Liver (tissue), 8 donors: ENCODE measurements at regions not wholly inside any gene's neighbourhood (a gene's known extent, or its start where the extent isn't known, plus 50 kb on each side); places are given as distances from the start of the nearest gene placed in this dataset.

Source experiments
- DNase-seq: peaks from one replicate; pipeline ENCODE4 v3.0.0-alpha.2; 2017; ENCODE audit warnings: low spot score
- H3K27ac ChIP-seq, 2 donors: one replicate each; pipeline ENCODE4 v1.7.0; 2013; ENCODE audit warnings: inconsistent platforms in 2 of 2, low read length in 2 of 2, control low read depth in 1 of 2, low read depth in 1 of 2, mild to moderate bottlenecking in 1 of 2
- H3K27me3 ChIP-seq, 4 donors: one replicate each; pipeline versions ENCODE4 v1.6.1 to v1.7.0; 2013; ENCODE audit warnings: low read length in 3 of 4, inconsistent platforms in 1 of 4, mild to moderate bottlenecking in 1 of 4, moderate library complexity in 1 of 4; ENCODE audit not compliant: control insufficient read depth in 4 of 4, insufficient read depth in 4 of 4
- H3K36me3 ChIP-seq, 4 donors: one replicate each; pipeline versions ENCODE4 v1.6.1 to v1.7.0; 2013; ENCODE audit warnings: low read length in 3 of 4, mild to moderate bottlenecking in 3 of 4, low read depth in 1 of 4, moderate library complexity in 1 of 4; ENCODE audit not compliant: control insufficient read depth in 4 of 4, insufficient read depth in 3 of 4
- H3K4me1 ChIP-seq, 4 donors: one replicate each; pipeline versions ENCODE4 v1.6.1 to v1.7.0; 2013; ENCODE audit warnings: low read length in 3 of 4, mild to moderate bottlenecking in 3 of 4, moderate library complexity in 1 of 4; ENCODE audit not compliant: control insufficient read depth in 4 of 4, insufficient read depth in 4 of 4
- H3K4me3 ChIP-seq, 3 donors: one replicate each; pipeline versions ENCODE4 v1.6.1 to v1.7.0; 2013; ENCODE audit warnings: low read length in 3 of 3, control low read depth in 1 of 3, low read depth in 1 of 3, mild to moderate bottlenecking in 1 of 3
- H3K9ac ChIP-seq, 2 donors: one replicate each; pipeline ENCODE4 v1.7.0; 2013; ENCODE audit warnings: low read length in 2 of 2, mild to moderate bottlenecking in 2 of 2, moderate library complexity in 2 of 2, control low read depth in 1 of 2, low read depth in 1 of 2
- H3K9me3 ChIP-seq, 4 donors: one replicate each; pipeline versions ENCODE4 v1.6.1 to v1.7.0; 2013; ENCODE audit warnings: low read length in 3 of 4; ENCODE audit not compliant: control insufficient read depth in 4 of 4
- ATF3 ChIP-seq: IDR thresholded peaks from 2 replicates; pipeline ENCODE4 v1.6.1; 2016; ENCODE audit warnings: antibody characterized with exemption
- CTCF ChIP-seq: fragments of 150-350 bp; IDR thresholded peaks from 2 replicates; pipeline ENCODE4 v1.5.1; 2017; ENCODE audit warnings: improper control_type of control experiment, low read depth, low read length; ENCODE audit not compliant: missing input control
- EGR1 ChIP-seq, 2 donors: IDR thresholded peaks; 2 replicates each; pipeline ENCODE4 v1.6.1; 2016 to 2018; ENCODE audit warnings: antibody characterized with exemption in 2 of 2, low read depth in 2 of 2
- FOXA2 ChIP-seq: IDR thresholded peaks from 2 replicates; pipeline ENCODE4 v1.6.1; 2016; ENCODE audit warnings: antibody characterized with exemption
- HNF4A ChIP-seq, 2 donors: conservative IDR thresholded peaks; 2 replicates each; pipeline ENCODE4 v1.6.1; 2016; ENCODE audit warnings: antibody characterized with exemption in 2 of 2, mild to moderate bottlenecking in 2 of 2
- HNF4G ChIP-seq: IDR thresholded peaks from 2 replicates; pipeline ENCODE4 v1.6.1; 2016; ENCODE audit warnings: antibody characterized with exemption
- JUND ChIP-seq, 2 donors: IDR thresholded peaks; 2 replicates each; pipeline ENCODE4 v1.6.1; 2016; ENCODE audit warnings: antibody characterized with exemption in 2 of 2
- MAX ChIP-seq: IDR thresholded peaks from 2 replicates; pipeline ENCODE4 v1.6.1; 2016; ENCODE audit warnings: antibody characterized with exemption
- NR2F2 ChIP-seq: IDR thresholded peaks from 2 replicates; pipeline ENCODE4 v1.6.1; 2016; ENCODE audit warnings: antibody characterized with exemption
- RAD21 ChIP-seq, 2 donors: IDR thresholded peaks; 2 replicates each; pipeline ENCODE4 v1.6.1; 2016; ENCODE audit warnings: antibody characterized with exemption in 2 of 2, mild to moderate bottlenecking in 2 of 2
- REST ChIP-seq: IDR thresholded peaks from 2 replicates; pipeline ENCODE4 v1.6.1; 2016; ENCODE audit warnings: antibody characterized with exemption, mild to moderate bottlenecking
- RXRA ChIP-seq, 2 donors: IDR thresholded peaks; 2 replicates each; pipeline ENCODE4 v1.6.1; 2017 to 2018; ENCODE audit warnings: antibody characterized with exemption in 2 of 2, mild to moderate bottlenecking in 1 of 2
- TAF1 ChIP-seq: conservative IDR thresholded peaks from 2 replicates; pipeline ENCODE4 v1.6.1; 2016; ENCODE audit warnings: antibody characterized with exemption, mild to moderate bottlenecking
- YY1 ChIP-seq: IDR thresholded peaks from 2 replicates; pipeline ENCODE4 v1.6.1; 2016; ENCODE audit warnings: antibody characterized with exemption, mild to moderate bottlenecking
- ZBTB33 ChIP-seq: IDR thresholded peaks from 2 replicates; pipeline ENCODE4 v1.6.1; 2016; ENCODE audit warnings: antibody characterized with exemption
- WGBS: extraction: QIAGEN DNeasy Blood & Tissue Kit; methylation state at CpG from one replicate; pipeline ENCODE4 v1.1.7; 2013; 5-methylcytosine and 5-hydroxymethylcytosine counted together
- donor health status: healthy.
- donor health status: healthy.
- donor health status: healthy.
- donor health status: healthy.
- donor health status: healthy.

- no peak overlapping the region for H3K4me3 ChIP-seq
- no peaks in the 10 kb centered on the region for H3K9me3 ChIP-seq
- H3K27me3 ChIP-seq, result peaks cover 0 to 3% (median 0%) of the 10 kb centered on the region in 4 donors
- H3K9ac ChIP-seq, result no peak overlapping the region
- TF ChIP-seq FOXA2, result no peak
- TF ChIP-seq MAX, result no peak
- DNase-seq, result no peak
- no peaks in the 10 kb centered on the region for H3K36me3 ChIP-seq
- H3K4me1 ChIP-seq, result no peaks in the 10 kb centered on the region
- no peak overlapping the region for H3K27ac ChIP-seq
- 87% methylated on average over 6 of the region's 6 CpGs for WGBS
Measured at GRCh38 chr1:98028800-98029199, 108.0 kb upstream of the DPYD start.

GRCh38 chr1:98027103-98027705 is 106.4 kb upstream of the DPYD start:
- Histone ChIP-seq H3K27ac (no peak overlapping the region), H3K36me3 (no peaks in the 10 kb centered on the region), H3K4me1 (no peaks in the 10 kb centered on the region), H3K9me3 (no peaks in the 10 kb centered on the region), H3K9ac (no peak overlapping the region), H3K4me3 (no peak overlapping the region), H3K27me3 (no peaks in the 10 kb centered on the region)
- DNase-seq, result no peak
- WGBS, result 94% methylated on average over 2 of the region's 2 CpGs
- TF ChIP-seq MAX (no peak), RXRA (IDR thresholded peaks at IDR 0.05) (no peak), REST (no peak), YY1 (no peak), CTCF (no peak), TAF1 (no peak)

- Histone ChIP-seq H3K9me3 (no peaks in the 10 kb centered on the region), H3K4me3 (no peak overlapping the region), H3K27ac (no peak overlapping the region), H3K4me1 (no peaks in the 10 kb centered on the region), H3K27me3 (no peaks in the 10 kb centered on the region), H3K36me3 (no peaks in the 10 kb centered on the region), H3K9ac (no peak overlapping the region)
- DNase-seq, result no peak
- WGBS, result 82% methylated on average over 3 of the region's 3 CpGs
- TF ChIP-seq ATF3 (no peak), ZBTB33 (no peak), CTCF (no peak), EGR1 (IDR thresholded peaks at IDR 0.05; ENCODE audit: low read depth in 2 of 2) (no peak), RAD21 (IDR thresholded peaks at IDR 0.05) (no peak), JUND (IDR thresholded peaks at IDR 0.05) (no peak), HNF4G (no peak), HNF4A (conservative IDR thresholded peaks at IDR 0.05) (no peak), NR2F2 (no peak)
Measured at GRCh38 chr1:98025858-98026257, 105.0 kb upstream of the DPYD start.
